ENCODE measurements at regions not wholly inside any gene's neighbourhood (a gene's known extent, or its start where the extent isn't known, plus 50 kb on each side); places are given as distances from the start of the nearest gene placed in this dataset.

DNA sequence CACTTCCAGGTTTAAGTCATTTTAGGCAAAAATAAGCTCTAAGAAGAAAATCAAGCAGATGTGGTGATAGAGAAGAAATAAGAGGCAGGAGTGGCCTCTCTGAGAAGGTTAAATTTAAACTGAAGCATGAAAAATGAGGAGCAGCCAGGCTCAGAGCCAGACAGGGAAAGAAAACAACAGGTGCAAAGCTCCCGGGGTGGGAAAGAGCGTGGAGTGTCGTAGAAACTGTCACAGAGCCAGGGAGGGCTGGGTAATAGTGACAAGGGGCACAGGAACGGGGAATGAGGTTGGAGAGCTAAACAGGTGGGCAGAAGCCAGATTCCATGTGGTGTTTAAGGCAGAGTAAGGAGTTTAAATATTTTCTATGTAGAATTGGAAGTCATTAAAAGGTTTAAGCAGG lies 132.1 kb upstream of the BLID start:
- Histone ChIP-seq H3K27ac (peak overlapping the region; percentile 82), H3K4me1 (ENCODE audit: low read depth) (peaks cover 28% of the 10 kb centered on the region), H3K9me3 (ENCODE audit: low read depth) (no peaks in the 10 kb centered on the region), H3K36me3 (no peaks in the 10 kb centered on the region), H3K4me3 (no peak overlapping the region), H3K27me3 (no peaks in the 10 kb centered on the region)
- DNase-seq (ENCODE audit: low read depth in 1 of 2, low spot score in 1 of 2): peak in 1 of 2 donors; percentile 14
- TF ChIP-seq, protein P1, sequence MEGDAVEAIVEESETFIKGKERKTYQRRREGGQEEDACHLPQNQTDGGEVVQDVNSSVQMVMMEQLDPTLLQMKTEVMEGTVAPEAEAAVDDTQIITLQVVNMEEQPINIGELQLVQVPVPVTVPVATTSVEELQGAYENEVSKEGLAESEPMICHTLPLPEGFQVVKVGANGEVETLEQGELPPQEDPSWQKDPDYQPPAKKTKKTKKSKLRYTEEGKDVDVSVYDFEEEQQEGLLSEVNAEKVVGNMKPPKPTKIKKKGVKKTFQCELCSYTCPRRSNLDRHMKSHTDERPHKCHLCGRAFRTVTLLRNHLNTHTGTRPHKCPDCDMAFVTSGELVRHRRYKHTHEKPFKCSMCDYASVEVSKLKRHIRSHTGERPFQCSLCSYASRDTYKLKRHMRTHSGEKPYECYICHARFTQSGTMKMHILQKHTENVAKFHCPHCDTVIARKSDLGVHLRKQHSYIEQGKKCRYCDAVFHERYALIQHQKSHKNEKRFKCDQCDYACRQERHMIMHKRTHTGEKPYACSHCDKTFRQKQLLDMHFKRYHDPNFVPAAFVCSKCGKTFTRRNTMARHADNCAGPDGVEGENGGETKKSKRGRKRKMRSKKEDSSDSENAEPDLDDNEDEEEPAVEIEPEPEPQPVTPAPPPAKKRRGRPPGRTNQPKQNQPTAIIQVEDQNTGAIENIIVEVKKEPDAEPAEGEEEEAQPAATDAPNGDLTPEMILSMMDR (IDR thresholded peaks at IDR 0.05; ENCODE audit: low read depth, low read length): no peak

DNA sequence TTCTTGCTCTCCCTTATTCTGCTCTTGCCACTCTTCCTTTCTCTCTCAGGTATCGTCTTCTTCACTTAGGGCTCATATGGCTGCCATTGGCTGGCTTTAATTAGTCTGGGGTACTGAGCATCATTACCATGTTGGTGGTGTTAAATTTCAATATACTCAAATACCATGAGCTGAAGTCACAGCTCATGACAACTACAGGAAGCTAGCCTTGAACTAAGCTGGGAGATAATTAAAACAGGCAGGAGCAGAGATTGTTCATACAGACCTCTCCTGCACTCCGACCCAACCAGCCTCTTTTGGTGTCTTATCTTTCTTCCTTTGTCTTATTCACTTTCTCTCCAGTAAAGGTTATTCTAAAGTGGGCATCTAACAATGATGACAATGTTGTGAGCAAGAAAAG lies 130.9 kb upstream of the BLID start:
- peak overlapping the region; percentile 82 for H3K27ac ChIP-seq

DNA sequence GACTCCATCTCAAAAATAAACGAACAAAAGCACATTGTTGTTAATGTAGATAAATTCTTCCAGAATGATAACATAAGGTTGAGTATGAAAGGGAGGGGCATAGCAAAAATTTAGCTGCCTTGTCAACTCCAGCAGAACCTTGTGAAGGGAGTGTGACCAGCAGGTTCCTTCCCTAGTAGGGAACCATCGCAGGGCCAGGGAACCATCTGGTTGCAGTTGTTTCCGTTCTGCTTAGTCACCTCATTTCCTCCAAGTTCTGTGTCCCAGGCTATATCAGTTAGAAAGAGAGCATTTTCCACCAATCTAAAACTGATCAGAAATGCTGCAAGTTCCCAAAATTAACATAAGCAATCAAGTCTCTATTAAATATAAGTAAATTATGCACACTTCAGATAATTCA lies 126.7 kb upstream of the BLID start:
- no peak overlapping the region for H3K27ac ChIP-seq
- no peak overlapping the region for H3K4me3 ChIP-seq
- H3K9me3 ChIP-seq (ENCODE audit: low read depth): no peaks in the 10 kb centered on the region
- no peak for DNase-seq (ENCODE audit: low read depth in 1 of 2, low spot score in 1 of 2)
- H3K27me3 ChIP-seq: no peaks in the 10 kb centered on the region
- H3K4me1 ChIP-seq (ENCODE audit: low read depth): peaks cover 16% of the 10 kb centered on the region
- TF ChIP-seq, protein P1 (IDR thresholded peaks at IDR 0.05; ENCODE audit: low read depth, low read length): no peak
- H3K36me3 ChIP-seq: no peaks in the 10 kb centered on the region

More for the DNA sequence above, 130.9 kb upstream of the BLID start:
- Histone ChIP-seq H3K4me1 (ENCODE audit: low read depth) (peaks cover 20% of the 10 kb centered on the region), H3K36me3 (no peaks in the 10 kb centered on the region), H3K4me3 (no peak overlapping the region), H3K9me3 (ENCODE audit: low read depth) (no peaks in the 10 kb centered on the region), H3K27me3 (no peaks in the 10 kb centered on the region)
- TF ChIP-seq, protein P1 (IDR thresholded peaks at IDR 0.05; ENCODE audit: low read depth, low read length): no peak
- no peak for DNase-seq (ENCODE audit: low read depth in 1 of 2, low spot score in 1 of 2)

DNA sequence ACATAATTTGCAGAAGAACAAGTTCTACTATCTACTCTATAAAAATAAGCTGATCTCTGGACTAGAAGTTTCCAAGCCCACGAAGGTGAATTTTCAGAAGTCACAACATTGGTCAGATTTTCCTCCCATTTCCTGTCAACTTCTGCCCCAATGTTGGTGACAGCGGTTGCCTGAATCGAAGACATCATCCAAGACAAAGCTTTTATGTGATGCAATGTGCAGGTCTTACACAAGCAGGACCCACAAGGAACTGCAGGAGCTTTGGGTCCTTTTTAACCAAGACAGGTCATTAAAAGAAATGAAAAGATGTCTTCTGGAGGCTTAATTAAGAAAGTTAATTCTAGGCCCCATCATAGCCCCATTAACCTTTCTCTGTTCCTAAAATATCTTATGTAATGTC lies 125.6 kb upstream of the BLID start:
- TF ChIP-seq, protein P1 (IDR thresholded peaks at IDR 0.05; ENCODE audit: low read depth, low read length): no peak
- Histone ChIP-seq H3K9me3 (ENCODE audit: low read depth) (no peaks in the 10 kb centered on the region), H3K36me3 (no peaks in the 10 kb centered on the region), H3K4me1 (ENCODE audit: low read depth) (peaks cover 5% of the 10 kb centered on the region), H3K27me3 (no peaks in the 10 kb centered on the region), H3K4me3 (no peak overlapping the region), H3K27ac (no peak overlapping the region)
- DNase-seq (ENCODE audit: low read depth in 1 of 2, low spot score in 1 of 2): no peak

DNA sequence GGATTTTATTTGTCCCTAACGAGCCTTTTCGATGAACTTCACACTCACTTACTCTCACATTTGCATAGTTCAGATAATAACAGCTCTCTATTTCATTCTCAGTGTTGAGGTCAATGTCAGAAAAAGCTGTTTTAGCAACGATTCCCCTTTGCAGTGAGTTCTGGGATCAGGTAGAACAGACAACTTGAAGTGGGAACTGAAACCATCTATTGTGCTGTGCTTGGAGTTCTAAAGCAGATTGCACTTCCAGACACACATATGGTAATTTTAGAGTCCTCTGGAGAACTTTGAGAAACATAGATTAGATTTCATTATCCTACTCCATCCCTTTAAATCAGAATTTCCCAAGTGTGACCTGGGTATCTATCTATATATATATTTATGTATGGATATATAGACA lies 124.6 kb upstream of the BLID start:
- H3K4me1 ChIP-seq (ENCODE audit: low read depth): peaks cover 6% of the 10 kb centered on the region
- H3K27ac ChIP-seq: no peak overlapping the region
- no peaks in the 10 kb centered on the region for H3K27me3 ChIP-seq
- no peaks in the 10 kb centered on the region for H3K9me3 ChIP-seq (ENCODE audit: low read depth)
- no peak overlapping the region for H3K4me3 ChIP-seq
- DNase-seq (ENCODE audit: low read depth in 1 of 2, low spot score in 1 of 2): no peak
- TF ChIP-seq, protein P1 (IDR thresholded peaks at IDR 0.05; ENCODE audit: low read depth, low read length): no peak
- no peaks in the 10 kb centered on the region for H3K36me3 ChIP-seq

DNA sequence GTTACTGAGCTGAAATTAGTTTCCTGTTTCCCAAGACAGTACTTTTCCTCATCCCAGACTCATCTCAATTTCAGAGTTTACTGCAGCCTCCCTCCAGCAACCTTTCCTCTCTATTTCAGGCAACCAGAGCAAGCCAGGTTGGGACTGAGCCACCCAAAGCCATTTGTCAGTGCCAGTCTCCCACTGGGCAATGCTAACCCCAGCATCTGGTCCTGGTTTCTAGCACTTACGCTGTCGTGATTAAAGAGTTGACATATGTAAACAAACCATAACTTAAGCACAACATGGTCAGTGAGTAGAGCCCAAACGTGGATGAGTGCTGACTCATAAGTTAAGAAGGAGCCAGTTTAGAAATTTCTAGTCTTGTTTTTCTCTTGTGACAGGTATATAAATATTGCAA lies 119.6 kb upstream of the BLID start:
- peak overlapping the region; percentile 21 for H3K27ac ChIP-seq
- peak; percentile 12 to 50 for DNase-seq (ENCODE audit: low read depth in 1 of 2, low spot score in 1 of 2)

More for the DNA sequence above, 119.6 kb upstream of the BLID start:
- no peak overlapping the region for H3K4me3 ChIP-seq
- H3K27me3 ChIP-seq: no peaks in the 10 kb centered on the region
- no peaks in the 10 kb centered on the region for H3K9me3 ChIP-seq (ENCODE audit: low read depth)
- peaks cover 11% of the 10 kb centered on the region for H3K4me1 ChIP-seq (ENCODE audit: low read depth)
- no peaks in the 10 kb centered on the region for H3K36me3 ChIP-seq
- TF ChIP-seq, protein P1 (IDR thresholded peaks at IDR 0.05; ENCODE audit: low read depth, low read length): no peak

Measured in cardiac muscle cell (in vitro differentiated cells and primary cell).